ENCODE measurements at regions not wholly inside any gene's neighbourhood (a gene's known extent, or its start where the extent isn't known, plus 50 kb on each side); places are given as distances from the start of the nearest gene placed in this dataset.

GRCh38 chr13:40170982-40171381 is 495.5 kb downstream of the FOXO1 start:
- no peak overlapping the region for H2AFZ ChIP-seq (ENCODE audit: low read length)
- no peak overlapping the region for H3K4me2 ChIP-seq (ENCODE audit: low read length)
- no peak for TF ChIP-seq EZH2phosphoT487 (IDR thresholded peaks at IDR 0.05; ENCODE audit: borderline replicate concordance, low read depth, low read length)
- TF ChIP-seq, protein P1, sequence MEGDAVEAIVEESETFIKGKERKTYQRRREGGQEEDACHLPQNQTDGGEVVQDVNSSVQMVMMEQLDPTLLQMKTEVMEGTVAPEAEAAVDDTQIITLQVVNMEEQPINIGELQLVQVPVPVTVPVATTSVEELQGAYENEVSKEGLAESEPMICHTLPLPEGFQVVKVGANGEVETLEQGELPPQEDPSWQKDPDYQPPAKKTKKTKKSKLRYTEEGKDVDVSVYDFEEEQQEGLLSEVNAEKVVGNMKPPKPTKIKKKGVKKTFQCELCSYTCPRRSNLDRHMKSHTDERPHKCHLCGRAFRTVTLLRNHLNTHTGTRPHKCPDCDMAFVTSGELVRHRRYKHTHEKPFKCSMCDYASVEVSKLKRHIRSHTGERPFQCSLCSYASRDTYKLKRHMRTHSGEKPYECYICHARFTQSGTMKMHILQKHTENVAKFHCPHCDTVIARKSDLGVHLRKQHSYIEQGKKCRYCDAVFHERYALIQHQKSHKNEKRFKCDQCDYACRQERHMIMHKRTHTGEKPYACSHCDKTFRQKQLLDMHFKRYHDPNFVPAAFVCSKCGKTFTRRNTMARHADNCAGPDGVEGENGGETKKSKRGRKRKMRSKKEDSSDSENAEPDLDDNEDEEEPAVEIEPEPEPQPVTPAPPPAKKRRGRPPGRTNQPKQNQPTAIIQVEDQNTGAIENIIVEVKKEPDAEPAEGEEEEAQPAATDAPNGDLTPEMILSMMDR (conservative IDR thresholded peaks at IDR 0.05; ENCODE audit: low read length): no peak
- no peak for DNase-seq (ENCODE audit: low spot score)
- ChIA-PET CTCF (ENCODE audit: unreplicated experiment) (no interaction called here), POLR2A (interaction anchor here (0.7 to 1.1 kb wide), 3 partner anchors 29 to 76 kb away, joined by 3 to 4 read pairs (median 3); no protein-coding TSS in a partner anchor)
- no peaks in the 10 kb centered on the region for H3K4me1 ChIP-seq (ENCODE audit: insufficient read depth, low read length, poor library complexity, severe bottlenecking)
- no TSS peak for BruUV-seq (replicated peaks)
- intact Hi-C loops (cut with micrococcal nuclease; ENCODE audit: unreplicated experiment): no loop called here
- H4K20me1 ChIP-seq (ENCODE audit: insufficient read depth, low read length): no peaks in the 10 kb centered on the region
- H3K4me3 ChIP-seq (ENCODE audit: low read depth, low read length, poor library complexity, severe bottlenecking): no peak overlapping the region
- no peaks in the 10 kb centered on the region for H3K36me3 ChIP-seq (ENCODE audit: insufficient read depth, low read length)
- no peaks in the 10 kb centered on the region for H3K79me2 ChIP-seq (ENCODE audit: insufficient read depth, low read depth, low read length)
- H3K27ac ChIP-seq (ENCODE audit: low read depth, low read length, poor library complexity, severe bottlenecking): no peak overlapping the region
- H3K9me3 ChIP-seq (ENCODE audit: low read length): no peaks in the 10 kb centered on the region
- no peaks in the 10 kb centered on the region for H3K9me2 ChIP-seq (ENCODE audit: insufficient read depth, low read length)

- no peak for DNase-seq (ENCODE audit: low spot score)
- Histone ChIP-seq H3K36me3 (ENCODE audit: insufficient read depth, low read length) (no peaks in the 10 kb centered on the region), H3K9me3 (ENCODE audit: low read length) (no peaks in the 10 kb centered on the region), H3K4me1 (ENCODE audit: insufficient read depth, low read length, poor library complexity, severe bottlenecking) (no peaks in the 10 kb centered on the region), H3K9me2 (ENCODE audit: insufficient read depth, low read length) (no peaks in the 10 kb centered on the region), H3K27ac (ENCODE audit: low read depth, low read length, poor library complexity, severe bottlenecking) (no peak overlapping the region), H3K4me2 (ENCODE audit: low read length) (no peak overlapping the region), H2AFZ (ENCODE audit: low read length) (no peak overlapping the region), H4K20me1 (ENCODE audit: insufficient read depth, low read length) (no peaks in the 10 kb centered on the region), H3K4me3 (ENCODE audit: low read depth, low read length, poor library complexity, severe bottlenecking) (no peak overlapping the region), H3K79me2 (ENCODE audit: insufficient read depth, low read depth, low read length) (no peaks in the 10 kb centered on the region)
- ChIA-PET CTCF (ENCODE audit: unreplicated experiment) (no interaction called here), POLR2A (interaction anchor here (0.7 to 1.1 kb wide), 3 partner anchors 29 to 76 kb away, joined by 3 to 4 read pairs (median 3); no protein-coding TSS in a partner anchor)
- no TSS peak for BruUV-seq (replicated peaks)
- TF ChIP-seq, protein P1 (conservative IDR thresholded peaks at IDR 0.05; ENCODE audit: low read length): no peak
- TF ChIP-seq EZH2phosphoT487 (IDR thresholded peaks at IDR 0.05; ENCODE audit: borderline replicate concordance, low read depth, low read length): no peak
- intact Hi-C loops (cut with micrococcal nuclease; ENCODE audit: unreplicated experiment): no loop called here
These were observed 494.9 kb downstream of the FOXO1 start for GRCh38 chr13:40171566-40171965.

DNA sequence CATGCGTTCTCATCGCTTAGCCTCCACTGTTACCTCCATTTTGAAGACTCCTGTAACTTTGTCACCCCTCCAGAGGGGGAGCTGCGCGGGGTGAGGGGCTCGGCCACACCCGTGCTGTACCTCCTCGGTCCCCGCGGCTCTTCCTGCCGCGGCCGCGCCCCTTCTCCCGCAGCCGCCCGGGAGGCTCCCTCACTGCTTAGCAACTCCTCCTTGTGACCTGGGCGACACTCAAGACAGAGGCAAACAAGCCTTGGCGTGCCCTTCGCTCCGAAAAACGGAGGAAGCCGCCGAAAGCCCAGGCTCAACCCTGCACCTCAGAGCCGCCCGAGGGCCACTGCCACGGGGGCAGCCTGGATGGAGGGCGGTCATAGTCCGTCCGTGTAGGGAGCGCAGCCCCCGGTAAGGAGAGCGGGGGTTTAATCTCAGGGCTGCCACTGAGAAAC is 494.3 kb downstream of the FOXO1 start:
- intact Hi-C loops (cut with micrococcal nuclease; ENCODE audit: unreplicated experiment): no loop called here
- no peak overlapping the region for H3K4me3 ChIP-seq (ENCODE audit: low read depth, low read length, poor library complexity, severe bottlenecking)
- H3K9me3 ChIP-seq (ENCODE audit: low read length): no peaks in the 10 kb centered on the region
- ChIA-PET POLR2A (interaction anchor here (1.1 kb wide), 1 partner anchor 30 kb away, joined by 3 read pairs; no protein-coding TSS in a partner anchor), CTCF (ENCODE audit: unreplicated experiment) (no interaction called here)
- H3K4me2 ChIP-seq (ENCODE audit: low read length): no peak overlapping the region
- no peak for TF ChIP-seq EZH2phosphoT487 (IDR thresholded peaks at IDR 0.05; ENCODE audit: borderline replicate concordance, low read depth, low read length)
- TF ChIP-seq, protein P1 (conservative IDR thresholded peaks at IDR 0.05; ENCODE audit: low read length): no peak
- BruUV-seq (replicated peaks): no TSS peak
- no peaks in the 10 kb centered on the region for H4K20me1 ChIP-seq (ENCODE audit: insufficient read depth, low read length)
- H3K9me2 ChIP-seq (ENCODE audit: insufficient read depth, low read length): no peaks in the 10 kb centered on the region
- no peak for DNase-seq (ENCODE audit: low spot score)
- no peaks in the 10 kb centered on the region for H3K36me3 ChIP-seq (ENCODE audit: insufficient read depth, low read length)
- no peak overlapping the region for H2AFZ ChIP-seq (ENCODE audit: low read length)
- H3K27ac ChIP-seq (ENCODE audit: low read depth, low read length, poor library complexity, severe bottlenecking): no peak overlapping the region
- H3K4me1 ChIP-seq (ENCODE audit: insufficient read depth, low read length, poor library complexity, severe bottlenecking): no peaks in the 10 kb centered on the region
- H3K79me2 ChIP-seq (ENCODE audit: insufficient read depth, low read depth, low read length): no peaks in the 10 kb centered on the region
